Mammary epithelial cell (primary cell): ENCODE measurements at regions not wholly inside any gene's neighbourhood (a gene's known extent, or its start where the extent isn't known, plus 50 kb on each side); places are given as distances from the start of the nearest gene placed in this dataset.

ENCODE experiments used
- CTCF ChIP-seq, 2 donors: IDR thresholded peaks in 1 of 2; conservative IDR thresholded peaks in 1 of 2; 2 replicates each; pipeline ENCODE4 v1.5.1; 2011 to 2012; ENCODE audit warnings: inconsistent platforms in 2 of 2, low read length in 2 of 2, mild to moderate bottlenecking in 2 of 2, control low read depth in 1 of 2, low read depth in 1 of 2; ENCODE audit not compliant: insufficient read depth in 1 of 2; ENCODE audit errors: extremely low read depth in 1 of 2
- EZH2 ChIP-seq: IDR thresholded peaks from 2 replicates; pipeline ENCODE4 v1.6.1; 2012; ENCODE audit warnings: low read length, inconsistent platforms, borderline replicate concordance

GRCh38 chr7:119868387-119868786 lies 404.6 kb upstream of the KCND2 start:
- no peak for TF ChIP-seq CTCF (conservative IDR thresholded peaks at IDR 0.05 in 1 of 2, IDR thresholded peaks at IDR 0.05 in 1 of 2; ENCODE audit: extremely low read depth in 1 of 2, insufficient read depth in 1 of 2, low read depth in 1 of 2, low read length in 2 of 2)
- TF ChIP-seq EZH2, result no peak
